Globus pallidus (tissue), 1 donor: ENCODE measurements at regions not wholly inside any gene's neighbourhood (a gene's known extent, or its start where the extent isn't known, plus 50 kb on each side); places are given as distances from the start of the nearest gene placed in this dataset.
"Not testable (repeated sequence)": the region's sequence is repeated elsewhere in the genome, so short reads cannot be mapped to it uniquely, and the experiment has no call there.

Experiments used
- DNase-seq: peaks from one replicate; pipeline ENCODE4 v3.0.0-alpha.2; 2015; ENCODE audit warnings: low spot score

DNA sequence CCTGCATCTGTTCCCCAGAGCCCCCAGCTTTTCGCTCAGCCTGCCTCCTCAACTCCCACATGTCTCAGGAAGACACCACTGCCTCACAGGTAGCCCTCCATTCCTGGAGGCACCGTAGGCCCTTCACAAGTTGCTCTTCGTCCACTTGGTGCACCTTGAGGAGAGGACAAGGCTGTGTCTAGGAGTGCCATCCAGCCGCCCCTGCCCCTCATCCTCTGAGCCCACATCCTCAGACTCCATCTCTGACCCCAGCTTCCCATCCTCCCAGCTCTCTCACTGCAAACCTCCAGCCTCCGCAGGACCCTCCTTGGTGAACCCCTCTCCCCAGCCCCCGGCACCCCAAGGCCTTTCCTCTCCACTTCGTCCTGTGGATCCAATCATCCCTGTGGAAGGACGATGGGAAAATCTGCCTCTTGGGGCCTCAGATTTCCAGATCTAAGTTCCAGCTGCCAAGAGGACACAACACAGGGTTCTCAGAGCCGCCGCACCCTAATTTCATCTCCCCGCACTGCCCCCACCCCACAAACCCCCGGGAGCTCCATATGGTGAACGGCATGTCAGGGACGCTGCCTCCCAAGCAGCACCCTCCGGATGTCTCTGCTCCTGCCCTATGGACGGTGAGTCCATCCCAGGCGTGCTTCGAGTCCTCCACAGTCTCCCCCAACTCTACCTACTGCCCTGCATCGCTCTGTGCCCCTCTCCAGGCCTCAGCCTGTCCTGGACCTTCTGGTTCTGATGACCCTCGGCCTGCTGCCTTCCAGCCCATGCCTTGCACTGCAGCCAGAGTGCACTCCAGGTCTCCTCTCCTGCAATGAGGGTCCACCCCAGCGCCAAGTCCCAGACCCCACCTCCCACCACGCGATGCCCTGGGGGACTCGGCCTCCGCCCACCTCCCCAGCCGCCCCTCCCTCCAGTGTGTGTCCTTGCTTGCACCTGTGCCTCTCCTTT is 314.1 kb upstream of the DIO3 start:
- no peak for DNase-seq

GRCh38 chr14:101247842-101248725 is 313.2 kb upstream of the DIO3 start:
- no peak for DNase-seq

DNA sequence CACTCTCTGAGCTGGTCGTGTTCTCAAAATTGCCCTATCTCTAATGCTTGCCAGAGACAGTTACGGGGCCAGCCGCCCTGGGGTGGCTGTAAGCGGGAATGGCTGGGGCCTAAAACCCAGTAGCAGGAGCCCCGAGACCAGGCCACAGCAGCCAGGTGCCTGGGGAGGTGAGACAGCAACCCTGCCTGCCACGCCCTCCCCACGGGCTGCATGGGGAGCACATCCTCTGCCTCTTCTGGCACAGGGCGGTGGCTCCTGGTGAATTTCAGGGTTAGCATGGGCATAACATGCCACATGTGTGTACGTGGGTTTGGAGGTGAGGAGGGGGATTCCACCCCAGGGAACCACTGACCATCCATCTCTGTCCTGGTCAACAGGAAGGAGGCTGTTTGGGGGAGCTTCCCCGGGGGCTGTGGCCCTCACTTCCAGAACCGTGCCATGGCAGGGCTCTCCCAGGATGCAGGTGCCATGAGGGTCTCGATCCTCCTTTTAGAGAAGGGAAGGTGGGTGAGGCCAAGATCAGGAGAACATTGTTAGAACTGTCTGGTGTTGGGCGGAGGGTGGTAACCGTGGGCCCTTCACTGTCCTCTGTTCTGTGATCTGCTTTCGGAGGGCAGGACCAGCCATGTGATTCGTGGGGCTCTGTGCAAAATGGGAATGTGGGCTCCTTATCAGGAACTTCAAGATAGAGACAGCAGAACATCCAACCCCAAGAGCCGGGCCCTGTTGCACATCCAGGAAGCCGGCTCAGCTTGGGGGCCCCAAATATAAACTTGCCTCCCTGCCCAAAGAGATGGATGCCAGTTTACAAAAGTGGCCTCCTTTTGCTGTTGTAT is 312.2 kb upstream of the DIO3 start:
- DNase-seq = no peak

DNA sequence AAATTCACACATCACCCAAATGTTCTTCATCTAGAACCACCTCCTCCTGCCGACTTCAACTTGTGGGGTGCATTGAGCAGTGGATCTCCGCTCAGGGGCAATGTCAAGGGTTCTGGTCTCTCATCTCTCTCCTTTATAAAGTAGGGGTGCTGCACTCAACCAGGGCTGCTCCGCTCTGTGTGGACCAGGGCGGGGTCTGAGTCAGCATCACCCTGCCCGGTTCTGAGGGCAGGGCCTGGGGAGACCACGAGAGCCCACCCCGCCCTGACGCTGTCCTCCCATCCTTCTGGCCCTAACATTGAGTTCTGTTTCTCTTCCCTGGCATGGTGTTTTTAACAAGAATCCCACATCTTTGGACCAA is 311.6 kb upstream of the DIO3 start:
- no peak for DNase-seq

DNA sequence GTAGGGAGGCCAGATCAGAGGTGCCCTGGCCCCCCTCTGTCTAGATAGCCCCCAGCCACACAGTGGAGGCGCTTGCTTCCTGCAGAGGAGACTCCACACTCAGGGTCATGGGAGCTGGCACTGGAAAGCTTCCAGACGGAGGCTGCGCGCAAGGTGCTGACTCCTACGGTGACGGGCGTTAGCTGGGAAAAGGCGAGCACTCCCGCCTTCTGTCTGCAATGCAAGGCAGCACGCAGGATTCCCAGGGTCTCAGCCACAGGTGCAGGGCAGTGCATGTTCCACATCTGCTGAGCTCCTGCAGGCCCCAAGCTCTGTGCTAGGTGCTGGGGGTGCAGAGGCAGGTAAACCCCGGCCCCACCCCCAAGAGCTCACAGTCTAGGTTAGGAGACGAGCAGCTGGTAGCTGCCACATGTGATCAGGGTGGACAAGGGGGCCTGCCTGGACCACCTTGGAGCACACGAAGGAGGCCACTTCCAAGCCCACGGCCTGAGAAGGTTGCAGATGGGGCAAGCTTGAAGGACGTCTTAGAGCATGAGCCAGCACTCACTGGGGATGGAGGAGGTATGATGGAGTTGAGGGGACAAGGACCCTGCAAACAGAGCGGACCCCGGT is 310.9 kb upstream of the DIO3 start:
- no peak for DNase-seq

DNA sequence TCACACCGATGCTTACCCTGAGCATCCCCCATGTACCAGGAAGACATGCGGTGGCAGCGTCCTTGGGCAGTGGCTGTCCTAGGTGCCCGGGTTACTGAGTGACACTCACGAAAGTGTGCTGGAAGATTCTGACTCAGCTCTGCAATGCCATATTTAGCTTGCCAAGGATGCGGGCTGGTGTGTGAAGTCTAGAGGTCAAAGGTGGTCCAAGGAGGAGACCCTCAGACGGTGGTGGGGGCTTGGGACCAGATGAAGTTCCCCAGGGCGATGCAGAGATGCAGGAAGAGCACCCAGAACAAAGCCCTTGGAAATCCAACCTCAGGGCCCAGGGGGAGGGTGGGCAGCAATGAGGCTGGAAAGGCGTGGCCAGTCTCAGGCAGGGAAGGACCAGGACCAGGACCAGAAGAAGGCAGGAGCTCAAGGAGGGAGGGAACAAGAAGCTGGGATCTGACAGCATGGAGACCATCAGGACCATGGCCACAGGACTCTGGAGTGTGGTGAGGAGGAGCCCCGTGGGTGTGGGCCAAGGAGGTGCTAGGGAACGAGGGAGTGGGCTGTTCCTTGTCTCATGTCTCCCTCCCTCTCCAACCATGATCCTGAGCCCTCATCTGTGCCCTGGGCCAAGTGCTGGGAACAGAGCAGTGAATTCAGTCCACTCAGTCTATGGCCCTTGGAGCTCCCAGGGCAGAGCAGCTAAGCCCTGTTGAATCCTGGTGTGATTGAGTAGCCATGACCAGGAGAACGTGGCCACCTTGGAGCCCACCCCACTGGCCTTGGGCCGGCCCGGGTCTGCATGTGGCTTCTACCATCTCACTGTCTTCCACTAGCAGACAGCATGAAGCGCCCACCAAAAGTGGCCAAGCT is 310.1 kb upstream of the DIO3 start:
- DNase-seq = no peak

GRCh38 chr14:101251812-101252442 is 309.4 kb upstream of the DIO3 start:
- no peak for DNase-seq

DNA sequence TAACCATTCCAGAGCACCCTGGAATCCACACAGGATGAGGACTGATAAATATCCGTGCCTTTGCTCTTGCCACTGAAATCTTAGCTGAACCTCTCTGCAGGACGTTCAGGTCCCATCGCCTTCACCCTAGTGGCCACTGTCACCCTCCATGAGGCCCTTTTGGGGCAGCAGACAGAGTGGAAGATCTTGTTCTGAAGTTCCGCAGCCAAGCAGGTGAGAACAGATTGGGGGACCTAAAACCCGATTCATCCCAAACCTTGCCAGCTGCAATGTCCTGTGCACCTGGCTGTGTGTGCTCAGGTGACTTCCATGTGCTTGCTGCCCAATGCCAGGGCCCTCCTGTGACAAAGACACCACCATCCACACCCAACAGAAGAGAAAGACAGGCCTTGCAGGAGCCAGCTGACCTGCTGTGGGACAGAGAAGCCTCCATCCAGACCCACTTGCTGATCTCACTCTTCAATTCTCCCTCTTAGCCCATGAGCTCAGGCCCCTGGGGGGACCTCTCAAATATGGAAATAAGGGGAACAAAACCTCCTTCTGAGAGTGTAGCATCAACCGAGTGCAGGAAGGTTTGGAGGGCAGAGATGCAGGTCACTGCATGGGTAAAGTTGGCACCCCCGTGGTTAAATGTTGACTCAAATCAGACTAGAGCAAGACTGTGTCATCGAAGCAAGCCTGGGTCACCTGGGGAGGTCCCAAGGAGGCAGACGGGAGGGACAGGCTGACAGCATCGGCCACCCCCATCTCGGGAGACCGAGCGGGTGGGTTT is 308.7 kb upstream of the DIO3 start:
- DNase-seq = no peak

- DNase-seq = no peak
These were observed 307.3 kb upstream of the DIO3 start for GRCh38 chr14:101253948-101254347.

GRCh38 chr14:101254805-101255764 is 306.2 kb upstream of the DIO3 start:
- DNase-seq = no peak

- no peak for DNase-seq
These were observed 305.6 kb upstream of the DIO3 start for GRCh38 chr14:101255765-101256125.

DNA sequence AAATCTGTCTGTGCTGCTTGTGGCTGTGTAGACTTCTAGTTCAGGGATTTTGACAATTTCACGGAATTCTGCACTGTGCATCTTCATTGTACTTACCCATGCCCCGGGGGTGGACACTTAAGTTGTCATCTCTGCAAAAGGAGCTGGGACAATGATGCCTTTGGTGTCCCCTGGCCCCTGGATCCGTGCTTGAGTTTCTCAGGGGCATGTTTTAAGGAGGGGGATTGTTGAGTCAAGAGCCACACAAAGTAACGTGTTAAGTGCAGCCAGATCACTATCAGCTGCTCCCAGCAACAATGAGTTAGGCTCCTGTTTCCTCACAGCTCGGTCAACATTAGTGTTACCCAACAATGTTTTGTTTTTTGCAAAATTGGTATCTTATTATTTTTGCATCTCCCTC is 305.0 kb upstream of the DIO3 start:
- no peak for DNase-seq

- no peak for DNase-seq
These were observed 303.7 kb upstream of the DIO3 start for GRCh38 chr14:101257551-101257950.

GRCh38 chr14:101259748-101260147 is 301.5 kb upstream of the DIO3 start:
- no peak for DNase-seq

- DNase-seq = not testable (repeated sequence)
These were observed 294.9 kb upstream of the DIO3 start for GRCh38 chr14:101266441-101266840.

- DNase-seq = no peak
These were observed 288.2 kb upstream of the DIO3 start for GRCh38 chr14:101273091-101273490.

GRCh38 chr14:101276309-101277091 is 284.8 kb upstream of the DIO3 start:
- no peak for DNase-seq
